ENCODE measurements at regions not wholly inside any gene's neighbourhood (a gene's known extent, or its start where the extent isn't known, plus 50 kb on each side); places are given as distances from the start of the nearest gene placed in this dataset.
A peak's percentile ranks its signal among the peaks of the same experiment; 100 is the strongest.

GRCh38 chr12:89994911-89995310 is 286.3 kb upstream of the ATP2B1 start:
- Mint-ChIP-seq H3K27ac (no peak overlapping the region), H3K9me3 (no peaks in the 10 kb centered on the region), H3K27me3 (ENCODE audit: low read depth) (no peaks in the 10 kb centered on the region), H3K36me3 (no peaks in the 10 kb centered on the region), H3K4me3 (no peak overlapping the region), H3K4me1 (peaks cover 51% of the 10 kb centered on the region)
- TF ChIP-seq CTCF (IDR thresholded peaks at IDR 0.05; ENCODE audit: unreplicated experiment) = no peak
- DNase-seq (ENCODE audit: low spot score in 2 of 2, unreplicated experiment in 2 of 2) = no peak

- DNase-seq (ENCODE audit: low spot score in 2 of 2, unreplicated experiment in 2 of 2) = no peak
- no peak overlapping the region for H3K27ac Mint-ChIP-seq
- no peaks in the 10 kb centered on the region for H3K9me3 Mint-ChIP-seq
- no peak for TF ChIP-seq CTCF (IDR thresholded peaks at IDR 0.05; ENCODE audit: unreplicated experiment)
- no peaks in the 10 kb centered on the region for H3K27me3 Mint-ChIP-seq (ENCODE audit: low read depth)
- peaks cover 42% of the 10 kb centered on the region for H3K4me1 Mint-ChIP-seq
- H3K4me3 Mint-ChIP-seq = no peak overlapping the region
- H3K36me3 Mint-ChIP-seq = no peaks in the 10 kb centered on the region
Observed at GRCh38 chr12:89993632-89994031, 285.0 kb upstream of the ATP2B1 start.

GRCh38 chr12:89992668-89993451 is 284.2 kb upstream of the ATP2B1 start:
- Mint-ChIP-seq H3K27ac (peak overlapping the region; percentile 64), H3K36me3 (no peaks in the 10 kb centered on the region), H3K9me3 (no peaks in the 10 kb centered on the region), H3K4me1 (peaks cover 47% of the 10 kb centered on the region), H3K4me3 (no peak overlapping the region), H3K27me3 (ENCODE audit: low read depth) (no peaks in the 10 kb centered on the region)
- DNase-seq (ENCODE audit: low spot score in 2 of 2, unreplicated experiment in 2 of 2) = no peak
- no peak for TF ChIP-seq CTCF (IDR thresholded peaks at IDR 0.05; ENCODE audit: unreplicated experiment)

GRCh38 chr12:89991807-89992590 is 283.4 kb upstream of the ATP2B1 start:
- H3K4me1 Mint-ChIP-seq = peaks cover 49% of the 10 kb centered on the region

More at GRCh38 chr12:89991807-89992590, 283.4 kb upstream of the ATP2B1 start:
- Mint-ChIP-seq H3K9me3 (no peaks in the 10 kb centered on the region), H3K27ac (peak overlapping the region; percentile 64), H3K27me3 (ENCODE audit: low read depth) (no peaks in the 10 kb centered on the region), H3K36me3 (no peaks in the 10 kb centered on the region), H3K4me3 (no peak overlapping the region)
- TF ChIP-seq CTCF (IDR thresholded peaks at IDR 0.05; ENCODE audit: unreplicated experiment) = no peak
- DNase-seq (ENCODE audit: low spot score in 2 of 2, unreplicated experiment in 2 of 2) = no peak

Data from mesothelial cell of epicardium (in vitro differentiated cells).